ENCODE measurements at regions not wholly inside any gene's neighbourhood (a gene's known extent, or its start where the extent isn't known, plus 50 kb on each side); places are given as distances from the start of the nearest gene placed in this dataset.

GRCh38 chr1:30191154-30191702 lies 532.2 kb downstream of the MATN1 start:
- DNase-seq, result no peak

- DNase-seq, result no peak
Observed at GRCh38 chr1:30190511-30191153, 532.8 kb downstream of the MATN1 start.

GRCh38 chr1:30189818-30190500 lies 533.4 kb downstream of the MATN1 start:
- no peak for DNase-seq

- DNase-seq, result no peak
Observed at GRCh38 chr1:30188999-30189398, 534.4 kb downstream of the MATN1 start.

GRCh38 chr1:30188329-30188728 lies 535.1 kb downstream of the MATN1 start:
- no peak for DNase-seq

GRCh38 chr1:30187413-30188023 lies 535.9 kb downstream of the MATN1 start:
- DNase-seq, result no peak

GRCh38 chr1:30186586-30186985 lies 536.8 kb downstream of the MATN1 start:
- no peak for DNase-seq

- no peak for DNase-seq
Observed at GRCh38 chr1:30185809-30186208, 537.6 kb downstream of the MATN1 start.

GRCh38 chr1:30185313-30185712 lies 538.1 kb downstream of the MATN1 start:
- no peak for DNase-seq

- DNase-seq, result no peak
Observed at GRCh38 chr1:30184393-30185141, 538.8 kb downstream of the MATN1 start.

GRCh38 chr1:30183895-30184294 lies 539.5 kb downstream of the MATN1 start:
- DNase-seq, result no peak

- DNase-seq, result no peak
Observed at GRCh38 chr1:30183006-30183405, 540.4 kb downstream of the MATN1 start.

- no peak for DNase-seq
Observed at GRCh38 chr1:30179942-30180543, 543.3 kb downstream of the MATN1 start.

GRCh38 chr1:30176477-30176876 lies 546.9 kb downstream of the MATN1 start:
- DNase-seq, result no peak

- DNase-seq, result no peak
Observed at GRCh38 chr1:30174499-30174898, 548.9 kb downstream of the MATN1 start.

- no peak for DNase-seq
Observed at GRCh38 chr1:30173560-30173959, 549.8 kb downstream of the MATN1 start.

GRCh38 chr1:30172757-30173156 lies 550.6 kb downstream of the MATN1 start:
- DNase-seq, result no peak

GRCh38 chr1:30172299-30172694 lies 551.1 kb downstream of the MATN1 start:
- DNase-seq, result no peak

- DNase-seq, result no peak
Observed at GRCh38 chr1:30171537-30172298, 551.7 kb downstream of the MATN1 start.

- DNase-seq, result no peak
Observed at GRCh38 chr1:30169269-30169668, 554.1 kb downstream of the MATN1 start.

GRCh38 chr1:30166174-30166573 lies 557.2 kb downstream of the MATN1 start:
- no peak for DNase-seq

GRCh38 chr1:30165116-30165515 lies 558.3 kb downstream of the MATN1 start:
- DNase-seq, result no peak

All from NCI-H1048 (cell line).